RCC 7860 (cell line): ENCODE measurements at regions not wholly inside any gene's neighbourhood (a gene's known extent, or its start where the extent isn't known, plus 50 kb on each side); places are given as distances from the start of the nearest gene placed in this dataset.
A peak's percentile ranks its signal among the peaks of the same experiment; 100 is the strongest.
"Not testable (repeated sequence)": the region's sequence is repeated elsewhere in the genome, so short reads cannot be mapped to it uniquely, and the experiment has no call there.

Experiments used
- DNase-seq: peaks from one replicate; pipeline ENCODE4 v3.0.0-alpha.2; 2015; ENCODE audit warnings: low spot score
- FAIRE-seq: peaks from 2 replicates; lab custom pipeline; 2012; peaks lifted over from hg19 to GRCh38; lab: Jason Lieb, UNC

- DNase-seq (no peak), FAIRE-seq (no peak)
These were observed 415.9 kb downstream of the ETS1 start for GRCh38 chr11:128171506-128171905.

DNA sequence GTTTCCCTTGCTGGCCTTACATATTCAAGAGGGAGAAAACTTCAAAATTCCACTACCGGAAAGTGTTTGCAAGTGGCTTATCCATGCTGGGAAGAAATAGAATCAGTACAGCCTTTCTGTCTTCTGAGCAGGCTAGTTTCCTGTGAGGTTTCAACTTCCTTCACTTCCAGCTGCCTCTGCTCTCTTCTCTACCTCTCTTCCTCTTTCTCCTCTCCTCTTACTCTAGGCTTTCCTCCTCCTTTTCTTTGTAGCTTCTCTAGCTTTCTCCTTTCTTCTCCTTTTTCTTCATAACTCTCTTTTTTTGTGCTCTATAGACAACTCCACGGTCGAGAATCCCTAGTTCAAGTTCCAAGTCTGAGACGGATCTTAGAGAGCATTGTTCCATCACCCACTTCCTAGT lies 421.8 kb downstream of the ETS1 start:
- FAIRE-seq: no peak
- no peak for DNase-seq

GRCh38 chr11:128164080-128164741 lies 423.1 kb downstream of the ETS1 start:
- FAIRE-seq: no peak
- no peak for DNase-seq

- DNase-seq (no peak), FAIRE-seq (no peak)
These were observed 425.4 kb downstream of the ETS1 start for GRCh38 chr11:128161994-128162393.

DNA sequence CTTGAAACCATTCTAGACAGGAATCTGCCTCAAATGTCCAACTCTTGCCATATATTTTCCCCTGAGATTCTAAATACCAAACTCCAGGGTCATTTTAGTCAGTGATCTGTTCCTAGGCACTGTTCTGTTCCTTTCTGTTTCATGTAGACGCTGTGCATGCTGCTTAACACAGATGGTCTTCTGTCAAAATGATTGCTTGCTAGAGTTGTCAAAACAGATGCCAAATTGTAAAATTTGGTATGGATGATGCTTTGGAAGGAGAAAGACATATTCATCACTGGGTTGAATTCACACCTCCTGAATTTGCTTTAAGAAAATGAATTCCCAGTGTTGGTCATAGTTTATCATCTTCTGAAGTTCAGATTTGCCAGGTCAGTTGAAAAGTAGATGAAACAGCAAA lies 425.9 kb downstream of the ETS1 start:
- FAIRE-seq (no peak), DNase-seq (no peak)

GRCh38 chr11:128158860-128159259 lies 428.5 kb downstream of the ETS1 start:
- FAIRE-seq (no peak), DNase-seq (no peak)

DNA sequence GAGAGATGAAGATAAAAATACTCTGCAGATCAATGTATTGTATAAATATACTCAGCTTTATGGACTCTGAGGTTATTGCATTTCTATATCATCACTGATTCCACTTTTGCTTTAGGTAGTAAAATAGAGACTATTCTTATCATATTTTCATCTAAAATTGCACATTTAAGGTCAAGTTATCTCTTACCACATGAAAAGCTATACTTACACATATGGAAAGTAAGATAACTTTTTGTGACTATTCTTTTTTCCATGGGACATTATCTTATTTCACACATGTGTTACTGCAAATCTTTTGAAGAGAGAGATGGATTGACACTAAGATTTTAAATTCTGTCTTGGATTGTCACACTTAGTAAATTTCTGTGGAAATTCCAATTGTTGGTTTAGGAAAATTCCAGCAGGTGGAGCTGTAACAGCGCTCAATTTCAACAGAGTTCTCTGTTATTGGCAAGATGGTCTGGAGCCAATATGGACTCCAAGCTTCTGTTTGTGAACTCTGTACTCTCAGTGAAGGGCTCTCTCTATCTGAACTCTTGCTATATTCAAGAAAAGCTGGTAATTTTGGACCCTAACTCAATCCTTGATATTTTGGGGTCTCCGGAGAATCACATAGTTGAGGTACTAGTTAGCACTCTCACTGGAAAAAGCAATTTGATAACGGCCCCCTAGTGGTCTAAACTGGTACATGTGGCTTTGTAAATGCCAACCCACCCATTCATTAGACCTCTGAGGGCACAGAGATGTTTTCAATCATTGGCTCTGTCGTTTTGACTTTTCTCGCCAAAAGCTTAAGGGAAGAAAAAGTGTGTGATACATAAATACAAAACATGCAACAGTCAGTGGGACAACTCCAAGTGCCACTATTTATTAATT lies 429.7 kb downstream of the ETS1 start:
- FAIRE-seq: peak; percentile 33

GRCh38 chr11:128156486-128156885 lies 430.9 kb downstream of the ETS1 start:
- DNase-seq (peak; percentile 69), FAIRE-seq (peak; percentile 61)

More for the DNA sequence above, 429.7 kb downstream of the ETS1 start:
- DNase-seq: peak; percentile 55

DNA sequence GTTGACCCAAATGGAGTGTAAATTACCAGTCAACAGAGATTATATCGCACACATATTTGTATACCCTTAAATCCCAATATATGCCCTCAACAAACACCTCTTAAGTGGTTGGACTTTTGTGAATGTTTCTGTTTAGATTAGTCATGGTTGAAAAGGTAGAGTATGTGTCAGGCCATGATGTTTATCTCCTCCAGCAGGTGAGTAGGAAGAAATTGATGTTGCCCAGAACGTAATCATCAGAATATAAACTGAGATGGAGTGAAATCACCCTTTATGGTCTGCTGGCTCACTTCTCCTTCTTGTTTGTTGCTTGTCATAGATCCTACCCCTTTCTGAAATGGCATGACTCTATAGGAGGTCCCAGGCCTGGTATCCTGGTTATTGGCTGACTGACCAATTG lies 431.8 kb downstream of the ETS1 start:
- FAIRE-seq: no peak
- DNase-seq: no peak

GRCh38 chr11:128153697-128154048 lies 433.7 kb downstream of the ETS1 start:
- no peak for DNase-seq
- FAIRE-seq: no peak

- DNase-seq (no peak), FAIRE-seq (no peak)
These were observed 434.3 kb downstream of the ETS1 start for GRCh38 chr11:128152796-128153696.

DNA sequence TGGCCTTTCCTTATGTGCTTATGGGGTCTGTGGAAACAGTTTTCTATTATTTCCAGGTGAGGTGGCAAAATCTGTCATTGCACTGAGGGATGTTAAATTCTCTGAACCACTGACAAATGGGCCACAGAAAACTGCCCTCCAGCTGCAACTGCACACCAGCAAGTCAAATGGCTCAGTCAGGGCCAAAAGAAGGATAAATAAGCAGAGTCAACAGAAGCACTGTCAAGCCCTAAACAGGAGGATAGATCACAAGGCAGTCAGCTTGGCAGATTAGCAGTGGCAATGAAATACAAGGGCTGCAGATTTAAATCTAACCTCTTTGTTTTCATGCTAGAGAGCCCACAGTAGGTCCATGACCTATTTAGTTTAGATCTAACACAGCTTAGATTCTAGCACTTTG lies 435.6 kb downstream of the ETS1 start:
- DNase-seq (no peak), FAIRE-seq (no peak)

DNA sequence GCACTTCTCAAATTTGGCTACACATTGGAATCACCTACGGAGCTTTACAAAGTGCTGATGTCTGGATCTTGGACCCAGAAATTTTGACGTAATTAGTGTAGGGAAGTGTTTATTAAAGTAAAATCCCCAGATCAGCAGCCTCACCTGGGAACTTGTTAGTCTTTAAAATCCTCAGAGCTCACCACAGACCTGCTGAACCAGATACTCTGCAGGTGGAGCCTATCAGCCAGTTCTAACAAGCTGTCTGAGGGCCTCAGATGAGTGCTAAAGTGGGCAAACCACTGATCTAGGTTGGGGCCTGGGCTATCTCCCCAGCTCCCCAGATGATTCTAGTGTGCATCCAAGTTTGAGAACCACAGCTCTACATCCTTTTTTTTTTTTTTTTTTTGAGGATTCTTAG lies 436.0 kb downstream of the ETS1 start:
- no peak for FAIRE-seq

DNA sequence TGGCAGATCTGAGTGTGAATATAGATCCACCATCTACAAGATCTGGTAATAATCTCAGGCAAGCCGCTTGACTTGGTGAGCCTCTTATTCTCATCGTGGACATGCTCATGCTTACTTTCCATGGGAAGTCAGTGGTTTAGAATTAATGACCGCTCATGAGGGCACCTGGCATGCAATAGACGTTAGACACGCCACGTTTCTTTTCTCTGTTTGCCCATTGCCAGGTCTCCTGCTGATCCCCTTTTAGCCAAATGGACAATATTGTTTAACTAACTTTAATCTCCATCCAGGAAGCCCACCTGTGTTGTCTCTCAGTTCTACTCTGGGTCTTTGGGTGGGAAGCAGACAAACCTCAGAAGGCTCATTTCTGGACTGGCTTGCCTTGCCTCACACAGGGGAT lies 439.1 kb downstream of the ETS1 start:
- FAIRE-seq: no peak

More for the DNA sequence above, 436.0 kb downstream of the ETS1 start:
- no peak for DNase-seq

DNA sequence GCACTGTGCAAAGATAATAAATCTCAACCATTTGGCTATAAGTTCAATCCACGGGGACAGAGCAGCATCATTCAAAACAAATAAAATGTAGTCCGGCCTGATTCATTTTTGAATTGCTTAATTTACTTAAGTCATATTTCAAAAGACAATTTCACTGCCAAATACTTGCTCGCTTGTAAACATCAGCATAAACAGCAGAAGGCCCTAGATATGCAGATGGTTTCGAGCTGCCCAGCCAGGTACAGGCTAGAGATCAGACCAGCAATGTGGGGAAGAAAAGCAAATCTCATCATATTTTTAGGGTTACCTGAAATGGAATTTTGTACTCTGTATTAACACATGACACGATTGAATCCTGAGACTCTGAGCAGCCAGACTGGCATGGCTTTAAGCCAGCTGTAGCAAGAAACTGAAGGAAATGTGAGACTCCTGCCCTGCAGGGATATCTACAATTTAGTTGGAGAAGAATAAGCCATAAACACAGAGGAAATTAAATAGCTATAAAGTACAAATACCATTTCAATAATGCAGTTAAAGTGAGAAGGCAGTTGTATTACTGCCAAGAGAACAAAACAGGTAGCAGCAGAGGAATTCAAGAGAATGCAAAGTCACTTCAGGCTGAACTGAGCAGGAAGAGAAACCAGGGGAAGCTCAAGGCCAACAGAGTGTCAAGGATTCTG lies 440.3 kb downstream of the ETS1 start:
- DNase-seq: no peak

More for the DNA sequence above, 439.1 kb downstream of the ETS1 start:
- DNase-seq: no peak

DNA sequence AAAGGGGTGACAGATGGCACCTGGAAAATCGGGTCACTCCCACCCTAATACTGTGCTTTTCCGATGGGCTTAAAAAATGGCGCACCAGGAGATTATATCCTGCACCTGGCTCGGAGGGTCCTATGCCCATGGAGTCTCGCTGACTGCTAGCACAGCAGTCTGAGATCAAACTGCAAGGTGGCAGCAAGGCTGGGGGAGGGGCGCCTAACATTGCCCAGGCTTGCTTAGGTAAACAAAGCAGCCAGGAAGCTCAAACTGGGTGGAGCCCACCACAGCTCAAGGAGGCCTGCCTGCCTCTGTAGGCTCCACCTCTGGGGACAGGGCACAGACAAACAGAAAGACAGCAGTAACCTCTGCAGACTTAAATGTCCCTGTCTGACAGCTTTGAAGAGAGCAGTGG lies 447.1 kb downstream of the ETS1 start:
- FAIRE-seq, DNase-seq: not testable (repeated sequence)

More for the DNA sequence above, 440.3 kb downstream of the ETS1 start:
- FAIRE-seq: no peak

GRCh38 chr11:128135451-128135850 lies 451.9 kb downstream of the ETS1 start:
- FAIRE-seq (no peak), DNase-seq (no peak)

GRCh38 chr11:128133501-128133900 lies 453.9 kb downstream of the ETS1 start:
- DNase-seq: no peak
- FAIRE-seq: no peak

DNA sequence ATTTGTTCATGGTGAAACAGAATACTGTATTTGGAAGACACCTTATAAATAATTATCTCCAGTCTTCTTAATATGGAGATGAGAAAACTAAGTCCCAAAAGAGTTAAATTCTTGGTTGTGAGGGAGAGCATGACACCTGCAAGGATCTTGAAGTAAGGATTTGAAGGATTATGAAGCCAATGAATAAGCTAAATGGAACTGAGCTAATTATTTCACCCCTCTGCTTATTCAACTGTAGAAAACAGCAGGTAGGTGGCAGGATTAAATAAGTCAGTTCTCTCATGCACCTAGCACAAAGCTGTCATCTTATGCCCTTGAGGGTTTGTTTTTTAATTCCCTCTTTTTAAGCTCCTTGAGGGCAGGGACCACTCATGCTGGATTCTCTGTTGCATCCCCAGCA lies 457.3 kb downstream of the ETS1 start:
- DNase-seq: no peak
- no peak for FAIRE-seq

DNA sequence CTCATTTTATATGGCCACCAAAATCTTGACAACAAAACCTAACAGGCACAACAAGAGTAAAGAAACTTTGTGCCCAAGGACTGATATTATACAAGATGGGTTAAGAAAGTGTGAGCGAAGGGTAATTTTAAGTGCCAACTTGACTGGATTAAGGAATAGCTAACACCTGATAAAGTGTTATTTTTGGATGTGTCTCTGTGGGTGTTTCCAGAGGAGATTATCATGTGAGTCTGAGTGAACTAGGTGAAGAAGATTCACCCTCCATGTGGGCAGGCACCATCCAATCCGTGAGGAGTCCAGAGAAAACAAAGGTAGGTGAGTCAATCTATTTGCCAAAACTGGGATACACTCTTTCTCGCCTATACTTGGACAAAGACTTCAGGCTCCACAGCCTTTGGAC lies 461.6 kb downstream of the ETS1 start:
- no peak for DNase-seq
- no peak for FAIRE-seq

DNA sequence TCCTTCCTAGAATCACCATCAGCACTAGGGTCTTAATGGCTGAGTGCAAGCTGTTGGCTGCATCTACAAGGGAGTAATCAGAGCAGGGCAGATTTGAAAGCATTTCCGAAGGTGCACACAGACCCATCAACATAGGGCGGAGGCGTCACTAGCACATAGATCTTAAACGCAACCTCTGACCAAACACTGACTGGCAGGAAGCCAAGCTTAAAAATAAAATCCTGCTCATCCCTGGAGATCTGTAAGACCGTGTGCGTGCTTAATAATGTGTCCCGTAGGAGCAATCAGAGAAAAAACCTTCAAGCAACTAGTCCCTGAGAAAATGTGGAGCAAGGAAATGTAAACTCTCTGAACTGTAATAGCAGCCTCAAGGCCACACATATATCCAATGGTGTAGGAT lies 470.5 kb downstream of the ETS1 start:
- DNase-seq: no peak
- no peak for FAIRE-seq
